BE2C (cell line): ENCODE measurements at regions not wholly inside any gene's neighbourhood (a gene's known extent, or its start where the extent isn't known, plus 50 kb on each side); places are given as distances from the start of the nearest gene placed in this dataset.
"Not testable (repeated sequence)": the region's sequence is repeated elsewhere in the genome, so short reads cannot be mapped to it uniquely, and the experiment has no call there.

Experiments used
- DNase-seq: peaks from one replicate; pipeline ENCODE4 v3.0.0-alpha.2; 2020
- H3K27me3 ChIP-seq: fragments of 250-450 bp; sonication (Bioruptor Pico); 2 replicates; pipeline ENCODE4 v1.5.1; 2020; ENCODE audit warnings: mild to moderate bottlenecking
- H3K36me3 ChIP-seq: fragments of 250-450 bp; sonication (Bioruptor Pico); 2 replicates; pipeline ENCODE4 v1.5.1; 2020; ENCODE audit warnings: mild to moderate bottlenecking
- H3K4me1 ChIP-seq: fragments of 250-450 bp; sonication (Bioruptor Pico); 2 replicates; pipeline ENCODE4 v1.5.1; 2020
- H3K4me3 ChIP-seq: 2 replicates; pipeline ENCODE4 v1.5.1; 2011; ENCODE audit warnings: low read depth, low read length
- H3K9me3 ChIP-seq: fragments of 250-450 bp; sonication (Bioruptor Pico); 2 replicates; pipeline ENCODE4 v1.5.1; 2020
- CTCF ChIP-seq: IDR thresholded peaks from 2 replicates; pipeline ENCODE4 v1.5.1; 2012; ENCODE audit warnings: mild to moderate bottlenecking, low read depth, low read length

- Histone ChIP-seq H3K27me3 (no peaks in the 10 kb centered on the region), H3K9me3 (no peaks in the 10 kb centered on the region), H3K36me3 (no peaks in the 10 kb centered on the region), H3K4me3 (no peak overlapping the region), H3K4me1 (peaks cover 7% of the 10 kb centered on the region)
- TF ChIP-seq CTCF, result no peak
- no peak for DNase-seq
Measured at GRCh38 chr6:37759221-37760144, 60.0 kb upstream of the ZFAND3 start.

GRCh38 chr6:37758647-37759046 lies 60.9 kb upstream of the ZFAND3 start:
- Histone ChIP-seq H3K4me1 (peaks cover 7% of the 10 kb centered on the region), H3K4me3 (no peak overlapping the region), H3K36me3 (no peaks in the 10 kb centered on the region), H3K27me3 (no peaks in the 10 kb centered on the region), H3K9me3 (no peaks in the 10 kb centered on the region)
- DNase-seq, result peak; percentile 34
- TF ChIP-seq CTCF, result no peak

DNA sequence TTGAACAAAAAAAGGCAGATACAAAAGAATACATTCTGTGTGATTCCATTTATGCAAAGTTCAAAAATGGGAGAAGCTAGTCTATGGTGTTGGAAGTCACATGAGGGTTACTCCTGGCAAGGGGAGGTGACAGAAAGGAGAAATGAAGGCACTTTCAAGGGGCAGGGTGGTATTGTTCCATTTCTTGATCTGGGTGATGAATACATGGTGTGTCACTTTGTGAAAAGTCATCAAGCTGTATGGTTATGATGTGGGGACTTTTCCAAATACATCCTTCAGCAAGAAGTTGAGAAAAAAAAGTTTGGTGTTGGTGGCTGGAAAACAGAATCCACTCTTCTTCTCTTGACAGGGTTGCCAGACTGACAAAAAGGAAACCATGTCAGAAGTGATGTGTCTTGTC lies 60.6 kb upstream of the MDGA1 start:
- Histone ChIP-seq H3K36me3 (no peaks in the 10 kb centered on the region), H3K27me3 (no peaks in the 10 kb centered on the region), H3K4me1 (peaks cover 7% of the 10 kb centered on the region), H3K9me3 (no peaks in the 10 kb centered on the region), H3K4me3 (no peak overlapping the region)
- no peak for DNase-seq
- TF ChIP-seq CTCF, result no peak

- no peak for DNase-seq
- no peak for TF ChIP-seq CTCF
- H3K4me3 ChIP-seq, result no peak overlapping the region
- H3K27me3 ChIP-seq, result no peaks in the 10 kb centered on the region
- no peaks in the 10 kb centered on the region for H3K9me3 ChIP-seq
- no peaks in the 10 kb centered on the region for H3K36me3 ChIP-seq
- H3K4me1 ChIP-seq, result peaks cover 7% of the 10 kb centered on the region
Measured at GRCh38 chr6:37757381-37757780, 59.7 kb upstream of the MDGA1 start.

DNA sequence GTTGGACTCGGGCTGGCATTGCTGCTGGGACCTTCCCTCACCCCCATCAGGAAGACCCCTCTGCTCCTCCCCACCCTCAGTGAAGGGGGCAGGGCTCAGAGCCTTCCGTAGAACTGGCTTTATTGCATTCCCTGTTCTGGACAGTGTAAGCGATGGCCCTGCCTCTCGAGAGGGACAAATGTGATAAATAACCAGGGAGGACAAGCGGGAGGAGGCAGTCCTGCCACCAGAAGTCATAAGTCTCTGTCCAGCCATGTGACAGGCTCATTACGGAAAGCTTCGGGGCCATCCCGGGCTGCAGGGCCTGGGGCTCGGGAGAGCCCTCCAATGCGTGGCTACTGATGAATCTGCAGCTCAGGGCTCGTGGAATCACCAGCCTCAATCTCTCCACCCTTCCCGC lies 58.5 kb upstream of the MDGA1 start:
- H3K4me3 ChIP-seq, result no peak overlapping the region
- TF ChIP-seq CTCF, result no peak
- H3K36me3 ChIP-seq, result no peaks in the 10 kb centered on the region
- H3K4me1 ChIP-seq, result peaks cover 11% of the 10 kb centered on the region
- no peaks in the 10 kb centered on the region for H3K27me3 ChIP-seq
- no peak for DNase-seq
- no peaks in the 10 kb centered on the region for H3K9me3 ChIP-seq

DNA sequence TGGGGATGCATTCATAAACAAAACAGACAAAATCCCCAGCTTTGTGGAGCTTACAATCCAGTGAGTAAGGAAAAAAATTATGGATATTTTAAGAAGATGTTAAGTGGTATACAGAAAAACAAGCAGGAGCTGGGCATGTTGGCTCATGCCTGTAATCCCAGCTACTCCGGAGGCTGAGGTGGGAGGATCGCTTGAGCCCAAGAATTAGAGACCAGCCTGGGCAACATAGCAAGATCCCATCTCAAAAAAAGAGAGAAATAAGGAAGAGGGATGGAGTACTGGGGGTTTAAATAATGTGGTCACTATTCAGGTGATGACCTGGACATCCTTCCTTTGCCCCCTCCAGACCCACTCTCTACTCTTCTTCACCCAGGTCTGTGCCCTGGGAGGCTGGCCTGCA lies 55.0 kb upstream of the MDGA1 start:
- no peak overlapping the region for H3K4me3 ChIP-seq
- H3K4me1 ChIP-seq, result peaks cover 4% of the 10 kb centered on the region; the same call in 1 of the 2 replicates
- no peak for DNase-seq
- H3K27me3 ChIP-seq, result no peaks in the 10 kb centered on the region
- H3K9me3 ChIP-seq, result no peaks in the 10 kb centered on the region
- no peak for TF ChIP-seq CTCF
- H3K36me3 ChIP-seq, result no peaks in the 10 kb centered on the region

DNA sequence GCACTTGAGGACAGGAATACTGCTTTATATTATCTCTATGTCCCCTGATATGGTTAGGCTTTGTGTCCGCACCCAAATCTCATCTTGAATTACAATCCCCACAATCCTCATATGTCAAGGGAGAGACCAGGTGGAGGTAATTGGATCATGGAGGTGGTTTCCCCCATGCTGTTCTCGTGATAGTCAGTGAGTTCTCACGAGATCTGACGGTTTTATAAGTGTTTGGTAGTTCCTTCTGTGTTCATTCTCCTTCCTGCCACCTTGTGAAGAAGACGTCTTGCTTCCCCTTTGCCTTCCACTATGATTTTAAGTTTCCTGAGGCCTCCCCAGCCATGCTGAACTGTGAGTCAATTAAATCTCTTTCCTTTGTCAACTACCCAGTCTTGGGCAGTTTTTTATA lies 51.7 kb upstream of the MDGA1 start:
- H3K36me3 ChIP-seq, DNase-seq, H3K9me3 ChIP-seq, H3K4me3 ChIP-seq, H3K4me1 ChIP-seq, H3K27me3 ChIP-seq: not testable (repeated sequence)
